ENCODE measurements at regions not wholly inside any gene's neighbourhood (a gene's known extent, or its start where the extent isn't known, plus 50 kb on each side); places are given as distances from the start of the nearest gene placed in this dataset.
A peak's percentile ranks its signal among the peaks of the same experiment; 100 is the strongest.

DNA sequence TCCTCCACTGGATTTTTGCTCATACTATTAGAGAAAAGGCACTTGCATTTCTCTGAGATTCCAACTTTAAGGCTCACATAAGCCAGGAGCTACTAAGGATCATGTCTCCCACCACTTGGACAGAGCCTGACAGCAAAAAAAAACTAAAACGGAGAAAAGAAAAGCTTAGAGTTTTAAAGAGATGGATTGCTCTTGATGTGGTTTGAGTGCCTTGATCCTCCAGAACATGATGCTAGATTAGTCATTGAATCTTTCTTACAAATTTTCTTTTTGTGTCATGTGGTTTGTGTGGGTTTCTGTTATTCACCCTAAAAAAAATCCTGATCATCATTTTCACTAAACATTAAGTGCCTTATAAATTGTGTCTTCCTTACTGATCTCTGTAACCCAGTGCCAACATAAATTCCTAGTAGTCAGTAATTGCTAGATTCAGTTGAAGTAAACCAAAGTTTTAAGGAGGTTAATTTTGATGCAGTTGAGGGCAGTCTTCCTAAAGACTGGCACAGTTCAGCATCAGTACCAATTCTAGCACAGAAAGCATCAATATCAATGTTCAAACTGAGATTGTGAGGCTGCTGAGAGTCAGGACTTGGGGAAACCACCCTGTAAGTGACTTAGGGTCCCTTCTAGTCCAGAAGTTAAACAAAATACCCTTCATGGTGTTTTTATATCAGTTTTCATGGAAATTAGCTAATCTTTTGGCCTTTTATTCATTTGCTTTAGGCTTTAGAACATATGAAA is 206.3 kb downstream of the RAD51AP2 start:
- no peak for FAIRE-seq
- no peak for DNase-seq (ENCODE audit: insufficient read length, low spot score)
- TF ChIP-seq POLR2A (IDR thresholded peaks at IDR 0.05; ENCODE audit: low read depth, low read length) (no peak), POLR2AphosphoS5 (IDR thresholded peaks at IDR 0.05; ENCODE audit: low read depth, low read length) (no peak), POU2F2 (IDR thresholded peaks at IDR 0.05; ENCODE audit: low read depth, low read length) (no peak), TAF1 (IDR thresholded peaks at IDR 0.05; ENCODE audit: low read depth, low read length) (no peak), SPI1 (IDR thresholded peaks at IDR 0.05; ENCODE audit: low read depth, low read length) (no peak), PAX5 (IDR thresholded peaks at IDR 0.05; ENCODE audit: insufficient read depth, low read length, severe bottlenecking) (no peak)

DNA sequence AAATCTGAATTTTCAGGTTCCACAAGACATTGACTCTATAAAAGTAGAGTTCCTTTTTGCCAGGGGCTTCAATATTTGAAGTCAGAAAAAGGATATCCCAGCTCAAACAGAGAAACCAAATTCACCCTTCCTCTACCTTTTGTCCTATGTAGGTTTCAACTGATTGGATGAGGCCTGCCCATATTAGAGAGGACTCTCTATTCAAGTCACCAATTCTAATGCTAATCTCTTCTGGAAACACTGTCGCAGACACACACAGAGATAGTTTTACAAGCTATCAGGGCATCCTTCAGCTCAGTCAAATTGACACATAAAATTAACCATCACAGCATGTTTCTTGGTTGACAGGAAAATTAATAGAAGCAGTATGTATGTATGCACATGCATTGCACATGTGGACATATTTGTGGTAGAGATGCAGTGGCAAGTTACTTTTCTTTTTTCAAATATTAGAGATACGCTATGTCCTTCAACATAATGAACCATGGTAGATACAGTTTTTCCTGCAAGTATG is 207.1 kb downstream of the RAD51AP2 start:
- no peak for TF ChIP-seq TAF1 (IDR thresholded peaks at IDR 0.05; ENCODE audit: low read depth, low read length)
- no peak for TF ChIP-seq PAX5 (IDR thresholded peaks at IDR 0.05; ENCODE audit: insufficient read depth, low read length, severe bottlenecking)
- TF ChIP-seq POLR2AphosphoS5 (IDR thresholded peaks at IDR 0.05; ENCODE audit: low read depth, low read length) = no peak
- no peak for TF ChIP-seq SPI1 (IDR thresholded peaks at IDR 0.05; ENCODE audit: low read depth, low read length)
- no peak for TF ChIP-seq POU2F2 (IDR thresholded peaks at IDR 0.05; ENCODE audit: low read depth, low read length)
- TF ChIP-seq POLR2A (IDR thresholded peaks at IDR 0.05; ENCODE audit: low read depth, low read length) = no peak
- DNase-seq (ENCODE audit: insufficient read length, low spot score) (no peak), FAIRE-seq (no peak)

DNA sequence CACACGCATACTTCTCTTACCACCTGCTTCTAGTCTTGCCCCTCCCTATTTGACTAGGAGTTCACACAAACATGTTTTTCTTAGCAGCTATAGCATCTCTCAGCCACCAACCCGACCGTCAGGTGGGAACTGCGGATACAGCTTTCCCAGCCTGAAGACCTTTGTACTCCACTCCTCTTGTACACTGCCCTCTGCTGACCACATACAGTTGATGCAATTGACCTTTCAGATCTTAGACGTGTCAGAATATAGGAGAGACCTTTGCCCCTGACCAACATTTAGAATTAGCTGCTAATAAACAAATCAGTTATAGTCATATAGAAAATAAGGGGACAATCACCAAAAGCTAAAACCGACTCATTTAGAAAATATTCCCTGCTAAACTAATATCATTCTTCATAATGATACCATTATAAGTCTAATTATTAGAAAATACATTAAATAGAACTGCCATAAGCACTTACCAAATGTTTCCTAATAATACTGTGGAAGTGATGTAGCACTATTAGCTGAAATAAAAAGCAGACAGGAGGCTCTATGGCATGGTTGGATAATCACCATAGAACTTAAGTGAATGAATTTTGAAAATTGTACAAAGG is 208.4 kb downstream of the RAD51AP2 start:
- FAIRE-seq (peak; percentile 78), DNase-seq (ENCODE audit: insufficient read length, low spot score) (no peak)
- TF ChIP-seq PAX5 (IDR thresholded peaks at IDR 0.05; ENCODE audit: insufficient read depth, low read length, severe bottlenecking) (no peak), POLR2AphosphoS5 (IDR thresholded peaks at IDR 0.05; ENCODE audit: low read depth, low read length) (no peak), POLR2A (IDR thresholded peaks at IDR 0.05; ENCODE audit: low read depth, low read length) (no peak), POU2F2 (IDR thresholded peaks at IDR 0.05; ENCODE audit: low read depth, low read length) (no peak), TAF1 (IDR thresholded peaks at IDR 0.05; ENCODE audit: low read depth, low read length) (no peak), SPI1 (IDR thresholded peaks at IDR 0.05; ENCODE audit: low read depth, low read length) (no peak)

DNA sequence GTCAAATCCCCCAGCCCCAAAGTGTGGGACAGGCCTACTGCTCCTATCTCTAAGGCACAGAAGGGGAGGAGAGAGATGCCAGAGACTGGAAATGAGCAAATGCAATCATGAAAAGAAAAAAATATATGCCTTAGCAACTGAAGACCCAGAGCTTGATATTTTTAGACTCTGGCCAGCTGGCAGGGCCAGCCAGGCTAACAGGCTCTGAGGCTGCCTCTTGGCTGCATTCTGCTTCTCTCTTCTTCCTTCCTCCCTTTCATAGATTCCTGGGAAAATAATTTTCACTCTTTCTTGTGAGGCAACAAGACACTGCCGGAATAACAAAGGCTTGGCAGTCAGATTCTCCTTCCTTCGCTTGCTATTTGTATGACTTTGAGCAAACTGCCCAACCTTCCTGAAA is 209.1 kb downstream of the RAD51AP2 start:
- no peak for TF ChIP-seq POU2F2 (IDR thresholded peaks at IDR 0.05; ENCODE audit: low read depth, low read length)
- no peak for TF ChIP-seq POLR2A (IDR thresholded peaks at IDR 0.05; ENCODE audit: low read depth, low read length)
- no peak for TF ChIP-seq PAX5 (IDR thresholded peaks at IDR 0.05; ENCODE audit: insufficient read depth, low read length, severe bottlenecking)
- no peak for TF ChIP-seq TAF1 (IDR thresholded peaks at IDR 0.05; ENCODE audit: low read depth, low read length)
- no peak for TF ChIP-seq POLR2AphosphoS5 (IDR thresholded peaks at IDR 0.05; ENCODE audit: low read depth, low read length)
- TF ChIP-seq SPI1 (IDR thresholded peaks at IDR 0.05; ENCODE audit: low read depth, low read length) = no peak
- FAIRE-seq (no peak), DNase-seq (ENCODE audit: insufficient read length, low spot score) (no peak)

DNA sequence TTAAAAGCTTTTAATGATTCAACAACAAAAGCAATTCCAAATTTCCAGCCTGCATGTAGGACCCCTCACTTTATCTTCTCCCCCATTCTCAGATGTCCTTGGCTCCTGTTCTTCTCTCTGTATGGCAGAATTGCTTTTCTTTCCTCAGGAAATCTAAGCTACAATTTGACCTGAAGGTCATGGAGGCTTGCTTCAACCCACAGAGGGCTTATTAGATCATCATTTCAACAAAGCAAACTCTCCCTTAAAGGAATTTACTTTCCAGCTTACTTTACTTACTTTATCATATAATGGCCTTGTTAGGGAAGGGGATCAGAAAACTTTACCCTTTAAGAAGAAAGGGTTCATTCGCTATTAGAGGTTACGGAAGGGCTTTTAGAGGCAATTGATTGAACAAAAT is 211.5 kb downstream of the RAD51AP2 start:
- TF ChIP-seq TAF1 (IDR thresholded peaks at IDR 0.05; ENCODE audit: low read depth, low read length) = no peak
- TF ChIP-seq SPI1 (IDR thresholded peaks at IDR 0.05; ENCODE audit: low read depth, low read length) = no peak
- TF ChIP-seq PAX5 (IDR thresholded peaks at IDR 0.05; ENCODE audit: insufficient read depth, low read length, severe bottlenecking) = no peak
- TF ChIP-seq POU2F2 (IDR thresholded peaks at IDR 0.05; ENCODE audit: low read depth, low read length) = no peak
- TF ChIP-seq POLR2A (IDR thresholded peaks at IDR 0.05; ENCODE audit: low read depth, low read length) = no peak
- no peak for TF ChIP-seq POLR2AphosphoS5 (IDR thresholded peaks at IDR 0.05; ENCODE audit: low read depth, low read length)
- no peak for DNase-seq (ENCODE audit: insufficient read length, low spot score)
- no peak for FAIRE-seq

DNA sequence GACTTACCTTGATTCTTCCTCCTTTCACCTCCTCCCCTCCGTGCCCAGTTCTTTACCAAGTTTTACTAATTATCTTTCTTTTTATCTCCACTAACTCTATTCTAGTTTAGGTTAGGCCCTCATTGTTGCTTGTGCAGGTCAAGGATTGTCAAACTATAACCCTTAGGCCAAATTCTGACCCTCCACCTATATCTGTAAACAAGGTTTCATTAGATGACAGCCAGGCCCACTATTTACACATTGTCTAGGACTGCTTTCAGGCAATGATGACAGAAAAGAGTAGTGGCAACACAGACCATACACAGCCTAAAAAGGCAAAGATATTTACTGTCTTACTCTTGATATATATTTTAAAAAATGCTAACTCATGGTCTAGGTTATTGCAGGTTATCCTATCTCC is 212.0 kb downstream of the RAD51AP2 start:
- FAIRE-seq (no peak), DNase-seq (ENCODE audit: insufficient read length, low spot score) (no peak)
- no peak for TF ChIP-seq TAF1 (IDR thresholded peaks at IDR 0.05; ENCODE audit: low read depth, low read length)

DNA sequence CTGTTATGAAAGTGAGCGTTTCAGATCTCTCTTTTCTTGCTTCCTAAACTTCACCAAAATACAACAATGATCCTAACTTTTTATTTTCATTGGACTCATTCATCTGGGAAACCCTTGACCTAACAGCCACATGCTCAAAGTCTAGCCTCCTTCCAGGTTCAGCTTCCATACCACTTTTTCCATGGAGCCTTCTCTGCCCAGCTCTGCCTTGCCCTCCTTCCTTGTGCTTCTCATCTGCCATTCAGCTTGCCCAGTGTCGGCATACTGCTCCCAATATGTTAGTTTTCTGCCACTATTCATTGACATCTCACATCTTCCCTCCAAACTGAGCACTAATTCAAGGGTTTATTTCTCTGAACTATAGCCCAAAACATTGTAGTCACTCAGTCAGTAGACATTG is 214.7 kb downstream of the RAD51AP2 start:
- FAIRE-seq (no peak), DNase-seq (ENCODE audit: insufficient read length, low spot score) (no peak)
- TF ChIP-seq POU2F2 (IDR thresholded peaks at IDR 0.05; ENCODE audit: low read depth, low read length) = no peak

DNA sequence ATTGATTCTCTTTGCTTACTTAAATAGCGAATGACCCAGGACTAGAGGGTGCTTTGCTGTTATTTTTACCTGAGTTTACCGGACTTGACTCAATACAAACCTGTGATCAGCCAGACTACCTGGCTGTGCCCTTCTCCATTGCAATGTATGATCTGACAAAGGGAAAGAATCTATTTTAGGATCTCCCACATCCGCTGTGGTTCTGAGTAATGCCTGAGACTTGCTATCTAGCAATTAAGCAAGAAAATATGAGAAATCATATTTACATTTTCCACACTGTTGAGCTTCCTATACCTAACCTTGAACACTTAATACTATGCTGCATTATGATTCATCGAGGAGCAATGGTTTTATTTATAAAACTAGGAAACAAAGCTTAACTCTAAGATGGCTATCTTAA is 215.2 kb downstream of the RAD51AP2 start:
- TF ChIP-seq PAX5 (IDR thresholded peaks at IDR 0.05; ENCODE audit: insufficient read depth, low read length, severe bottlenecking) = no peak
- no peak for TF ChIP-seq TAF1 (IDR thresholded peaks at IDR 0.05; ENCODE audit: low read depth, low read length)
- TF ChIP-seq POLR2AphosphoS5 (IDR thresholded peaks at IDR 0.05; ENCODE audit: low read depth, low read length) = no peak
- no peak for TF ChIP-seq POLR2A (IDR thresholded peaks at IDR 0.05; ENCODE audit: low read depth, low read length)
- TF ChIP-seq SPI1 (IDR thresholded peaks at IDR 0.05; ENCODE audit: low read depth, low read length) = no peak
- no peak for TF ChIP-seq POU2F2 (IDR thresholded peaks at IDR 0.05; ENCODE audit: low read depth, low read length)
- FAIRE-seq (no peak), DNase-seq (ENCODE audit: insufficient read length, low spot score) (no peak)

DNA sequence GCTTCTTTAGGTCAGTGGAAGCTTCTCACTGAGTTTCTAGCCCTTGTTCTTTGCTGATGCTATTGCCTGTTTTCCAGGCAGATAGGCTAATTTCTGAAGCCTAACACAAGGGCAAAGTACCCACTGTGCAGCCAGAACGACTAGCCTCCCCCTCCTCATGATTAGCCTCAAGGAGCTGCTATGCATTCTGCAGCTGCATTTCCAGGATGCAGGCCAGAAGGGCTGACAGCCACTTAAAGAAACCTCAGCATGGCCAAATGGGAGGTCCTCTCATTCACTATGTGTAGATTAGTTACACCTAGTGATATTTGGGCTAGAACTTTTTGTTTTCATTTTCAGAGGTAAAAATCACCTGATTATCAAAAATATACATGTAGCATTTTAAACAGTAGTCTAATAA is 216.0 kb downstream of the RAD51AP2 start:
- TF ChIP-seq SPI1 (IDR thresholded peaks at IDR 0.05; ENCODE audit: low read depth, low read length) (no peak), POU2F2 (IDR thresholded peaks at IDR 0.05; ENCODE audit: low read depth, low read length) (no peak)
- DNase-seq (ENCODE audit: insufficient read length, low spot score) = no peak
- no peak for FAIRE-seq

DNA sequence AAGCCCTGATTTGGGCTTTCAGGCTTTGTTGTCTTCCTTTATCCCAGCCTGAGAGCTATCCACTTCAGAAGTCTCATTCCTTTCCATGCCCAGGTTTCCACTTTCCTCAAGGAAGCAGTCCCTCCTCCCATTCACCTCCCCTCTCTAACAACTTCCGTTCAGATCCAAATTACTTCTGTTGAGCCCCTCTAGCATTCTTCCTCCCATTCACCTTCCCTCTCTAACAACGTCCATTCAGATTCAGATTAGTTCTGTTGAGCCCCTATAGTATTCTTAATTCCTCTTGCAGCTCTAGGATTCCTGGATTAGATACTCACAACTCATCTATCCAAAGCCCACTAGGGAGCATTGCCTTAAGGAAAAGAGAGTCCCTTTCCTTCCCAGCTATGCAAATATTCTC is 216.8 kb downstream of the RAD51AP2 start:
- FAIRE-seq = no peak
- no peak for TF ChIP-seq POLR2AphosphoS5 (IDR thresholded peaks at IDR 0.05; ENCODE audit: low read depth, low read length)
- DNase-seq (ENCODE audit: insufficient read length, low spot score) = no peak
